GM12878 (cell line): ENCODE measurements at regions not wholly inside any gene's neighbourhood (a gene's known extent, or its start where the extent isn't known, plus 50 kb on each side); places are given as distances from the start of the nearest gene placed in this dataset.

Source experiments
- BHLHE40 ChIP-seq, 2 experiments: fragments of 450-650 bp in 1 of 2; IDR thresholded peaks; 2 replicates each; pipeline ENCODE4 v1.6.1; 2011 to 2017; ENCODE audit warnings: low read depth in 2 of 2, borderline replicate concordance in 1 of 2, improper control_type of control experiment in 1 of 2, low read length in 1 of 2, mild to moderate bottlenecking in 1 of 2
- CBX5 ChIP-seq: sonication (generic); IDR thresholded peaks from 2 replicates; pipeline ENCODE4 v1.6.1; 2016; ENCODE audit warnings: low read depth, moderate library complexity, mild to moderate bottlenecking, inconsistent platforms
- CEBPZ ChIP-seq: fragments of 150-350 bp; IDR thresholded peaks from 2 replicates; pipeline ENCODE4 v1.6.1; 2016; ENCODE audit warnings: low read depth, low read length
- EED ChIP-seq: sonication (generic); IDR thresholded peaks from 2 replicates; pipeline ENCODE4 v1.6.1; 2016; ENCODE audit warnings: antibody characterized with exemption, low read depth
- FOXM1 ChIP-seq: IDR thresholded peaks from 2 replicates; pipeline ENCODE4 v1.6.1; 2012; ENCODE audit warnings: low read depth, mild to moderate bottlenecking, inconsistent platforms, low read length, moderate library complexity
- HDAC6 ChIP-seq: fragments of 200-600 bp; sonication (generic); IDR thresholded peaks from one replicate; pipeline ENCODE4 v1.8.0; 2017; ENCODE audit warnings: antibody characterized with exemption; ENCODE audit not compliant: unreplicated experiment
- IRF4 ChIP-seq: IDR thresholded peaks from 2 replicates; pipeline ENCODE4 v1.6.1; 2011; ENCODE audit warnings: low read depth, low read length
- NR2C2 ChIP-seq: IDR thresholded peaks from 2 replicates; pipeline ENCODE4 v1.6.1; 2011; ENCODE audit warnings: borderline replicate concordance, low read depth; ENCODE audit not compliant: control insufficient read depth, insufficient read length
- POU2F2 ChIP-seq: IDR thresholded peaks from 3 replicates; pipeline ENCODE4 v1.6.1; 2011; ENCODE audit warnings: low read depth, mild to moderate bottlenecking, low read length, borderline replicate concordance
- RB1 ChIP-seq: fragments of 450-650 bp; formaldehyde crosslinking; IDR thresholded peaks from 2 replicates; pipeline ENCODE4 v1.6.1; 2017; ENCODE audit warnings: mild to moderate bottlenecking, borderline replicate concordance
- RELA ChIP-seq: fragments of 450-650 bp; IDR thresholded peaks from 2 replicates; pipeline ENCODE4 v1.8.0; 2014; ENCODE audit warnings: borderline replicate concordance; ENCODE audit not compliant: partially characterized antibody
- SREBF1 ChIP-seq: IDR thresholded peaks from 2 replicates; pipeline ENCODE4 v1.6.1; 2012; ENCODE audit warnings: mild to moderate bottlenecking, low read length
- SUPT20H ChIP-seq: IDR thresholded peaks from 2 replicates; pipeline ENCODE4 v1.6.1; 2011; ENCODE audit warnings: low read depth, mild to moderate bottlenecking, low read length, moderate library complexity, borderline replicate concordance; ENCODE audit not compliant: control insufficient read depth
- TCF12 ChIP-seq: IDR thresholded peaks from 2 replicates; pipeline ENCODE4 v1.6.1; 2011; ENCODE audit warnings: low read depth, mild to moderate bottlenecking, low read length
- TCF3 ChIP-seq: IDR thresholded peaks from 2 replicates; pipeline ENCODE4 v1.6.1; 2012; ENCODE audit warnings: low read depth, mild to moderate bottlenecking, low read length, borderline replicate concordance; ENCODE audit not compliant: insufficient read depth
- YY1 ChIP-seq: IDR thresholded peaks from 2 replicates; pipeline ENCODE4 v1.6.1; 2011; ENCODE audit warnings: low read depth, mild to moderate bottlenecking, low read length
- TF ChIP-seq, protein P1 (sequence below): fragments of 450-650 bp; IDR thresholded peaks from 2 replicates; pipeline ENCODE4 v1.6.1; 2017; ENCODE audit warnings: mild to moderate bottlenecking, moderate library complexity
- TF ChIP-seq, protein P2 (sequence below): fragments of 450-650 bp; IDR thresholded peaks from 2 replicates; pipeline ENCODE4 v1.6.1; 2017; ENCODE audit warnings: borderline replicate concordance
- TF ChIP-seq, protein P3 (sequence below): fragments of 150-350 bp; IDR thresholded peaks from 2 replicates; pipeline ENCODE4 v1.6.1; 2014; ENCODE audit warnings: mild to moderate bottlenecking, low read depth, low read length

- 0 out of 2 replicates have a peak, but pooled peaks have one; percentile 47 for TF ChIP-seq TCF3
- TF ChIP-seq SREBF1, result no peak
- TF ChIP-seq BHLHE40 (IDR thresholded peaks at IDR 0.05; ENCODE audit: borderline replicate concordance in 1 of 2, low read depth in 2 of 2, low read length in 1 of 2), result 0 out of 4 replicates have a peak, but pooled peaks of 1 of the 2 experiments have one; percentile 42
- peak; percentile 75; the same call in 2 of the 3 replicates for TF ChIP-seq POU2F2
- 0 out of 2 replicates have a peak, but pooled peaks have one; percentile 50 for TF ChIP-seq CBX5
- no peak for TF ChIP-seq NR2C2
- peak; percentile 80; the same call in 1 of the 2 replicates for TF ChIP-seq RB1
- no peak for TF ChIP-seq RELA
- no peak for TF ChIP-seq SUPT20H
- peak; percentile 53; the same call in 1 of the 2 replicates for TF ChIP-seq EED
- peak; percentile 75 for TF ChIP-seq YY1
- no peak for TF ChIP-seq TCF12
- no peak for TF ChIP-seq HDAC6
- TF ChIP-seq FOXM1, result 0 out of 2 replicates have a peak, but pooled peaks have one; percentile 35
- peak; percentile 49; the same call in 1 of the 2 replicates for TF ChIP-seq IRF4
- TF ChIP-seq, protein P1, sequence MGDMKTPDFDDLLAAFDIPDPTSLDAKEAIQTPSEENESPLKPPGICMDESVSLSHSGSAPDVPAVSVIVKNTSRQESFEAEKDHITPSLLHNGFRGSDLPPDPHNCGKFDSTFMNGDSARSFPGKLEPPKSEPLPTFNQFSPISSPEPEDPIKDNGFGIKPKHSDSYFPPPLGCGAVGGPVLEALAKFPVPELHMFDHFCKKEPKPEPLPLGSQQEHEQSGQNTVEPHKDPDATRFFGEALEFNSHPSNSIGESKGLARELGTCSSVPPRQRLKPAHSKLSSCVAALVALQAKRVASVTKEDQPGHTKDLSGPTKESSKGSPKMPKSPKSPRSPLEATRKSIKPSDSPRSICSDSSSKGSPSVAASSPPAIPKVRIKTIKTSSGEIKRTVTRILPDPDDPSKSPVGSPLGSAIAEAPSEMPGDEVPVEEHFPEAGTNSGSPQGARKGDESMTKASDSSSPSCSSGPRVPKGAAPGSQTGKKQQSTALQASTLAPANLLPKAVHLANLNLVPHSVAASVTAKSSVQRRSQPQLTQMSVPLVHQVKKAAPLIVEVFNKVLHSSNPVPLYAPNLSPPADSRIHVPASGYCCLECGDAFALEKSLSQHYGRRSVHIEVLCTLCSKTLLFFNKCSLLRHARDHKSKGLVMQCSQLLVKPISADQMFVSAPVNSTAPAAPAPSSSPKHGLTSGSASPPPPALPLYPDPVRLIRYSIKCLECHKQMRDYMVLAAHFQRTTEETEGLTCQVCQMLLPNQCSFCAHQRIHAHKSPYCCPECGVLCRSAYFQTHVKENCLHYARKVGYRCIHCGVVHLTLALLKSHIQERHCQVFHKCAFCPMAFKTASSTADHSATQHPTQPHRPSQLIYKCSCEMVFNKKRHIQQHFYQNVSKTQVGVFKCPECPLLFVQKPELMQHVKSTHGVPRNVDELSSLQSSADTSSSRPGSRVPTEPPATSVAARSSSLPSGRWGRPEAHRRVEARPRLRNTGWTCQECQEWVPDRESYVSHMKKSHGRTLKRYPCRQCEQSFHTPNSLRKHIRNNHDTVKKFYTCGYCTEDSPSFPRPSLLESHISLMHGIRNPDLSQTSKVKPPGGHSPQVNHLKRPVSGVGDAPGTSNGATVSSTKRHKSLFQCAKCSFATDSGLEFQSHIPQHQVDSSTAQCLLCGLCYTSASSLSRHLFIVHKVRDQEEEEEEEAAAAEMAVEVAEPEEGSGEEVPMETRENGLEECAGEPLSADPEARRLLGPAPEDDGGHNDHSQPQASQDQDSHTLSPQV, result peak; percentile 38; the same call in 1 of the 2 replicates
- TF ChIP-seq, protein P2, sequence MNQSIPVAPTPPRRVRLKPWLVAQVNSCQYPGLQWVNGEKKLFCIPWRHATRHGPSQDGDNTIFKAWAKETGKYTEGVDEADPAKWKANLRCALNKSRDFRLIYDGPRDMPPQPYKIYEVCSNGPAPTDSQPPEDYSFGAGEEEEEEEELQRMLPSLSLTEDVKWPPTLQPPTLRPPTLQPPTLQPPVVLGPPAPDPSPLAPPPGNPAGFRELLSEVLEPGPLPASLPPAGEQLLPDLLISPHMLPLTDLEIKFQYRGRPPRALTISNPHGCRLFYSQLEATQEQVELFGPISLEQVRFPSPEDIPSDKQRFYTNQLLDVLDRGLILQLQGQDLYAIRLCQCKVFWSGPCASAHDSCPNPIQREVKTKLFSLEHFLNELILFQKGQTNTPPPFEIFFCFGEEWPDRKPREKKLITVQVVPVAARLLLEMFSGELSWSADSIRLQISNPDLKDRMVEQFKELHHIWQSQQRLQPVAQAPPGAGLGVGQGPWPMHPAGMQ, result no peak
- TF ChIP-seq, protein P3, sequence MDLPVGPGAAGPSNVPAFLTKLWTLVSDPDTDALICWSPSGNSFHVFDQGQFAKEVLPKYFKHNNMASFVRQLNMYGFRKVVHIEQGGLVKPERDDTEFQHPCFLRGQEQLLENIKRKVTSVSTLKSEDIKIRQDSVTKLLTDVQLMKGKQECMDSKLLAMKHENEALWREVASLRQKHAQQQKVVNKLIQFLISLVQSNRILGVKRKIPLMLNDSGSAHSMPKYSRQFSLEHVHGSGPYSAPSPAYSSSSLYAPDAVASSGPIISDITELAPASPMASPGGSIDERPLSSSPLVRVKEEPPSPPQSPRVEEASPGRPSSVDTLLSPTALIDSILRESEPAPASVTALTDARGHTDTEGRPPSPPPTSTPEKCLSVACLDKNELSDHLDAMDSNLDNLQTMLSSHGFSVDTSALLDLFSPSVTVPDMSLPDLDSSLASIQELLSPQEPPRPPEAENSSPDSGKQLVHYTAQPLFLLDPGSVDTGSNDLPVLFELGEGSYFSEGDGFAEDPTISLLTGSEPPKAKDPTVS, result 0 out of 2 replicates have a peak, but pooled peaks have one; percentile 43
- TF ChIP-seq CEBPZ, result no peak
Measured at GRCh38 chr14:71753126-71753830, 179.0 kb upstream of the RGS6 start (continued).
